PC-9 (cell line): ENCODE measurements at regions not wholly inside any gene's neighbourhood (a gene's known extent, or its start where the extent isn't known, plus 50 kb on each side); places are given as distances from the start of the nearest gene placed in this dataset.

ENCODE experiments used
- CTCF ChIP-seq: fragments of 200-600 bp; sonication (generic); conservative IDR thresholded peaks from 2 replicates; pipeline ENCODE4 v1.6.1; 2017; ENCODE audit warnings: mixed run types, antibody characterized with exemption, mild to moderate bottlenecking, moderate library complexity
- EZH2 ChIP-seq: fragments of 200-600 bp; sonication (generic); IDR thresholded peaks from 2 replicates; pipeline ENCODE4 v1.8.0; 2017; ENCODE audit warnings: antibody characterized with exemption, low read depth

GRCh38 chr21:17105932-17106331 is 406.9 kb upstream of the CXADR start:
- TF ChIP-seq CTCF (no peak), EZH2 (no peak)
